Activated CD8-positive, alpha-beta memory T cell treated with anti-CD3 and anti-CD28 coated beads for 24 hours (primary cell): ENCODE measurements at regions not wholly inside any gene's neighbourhood (a gene's known extent, or its start where the extent isn't known, plus 50 kb on each side); places are given as distances from the start of the nearest gene placed in this dataset.

Experiments
- DNase-seq: peaks from one replicate; pipeline ENCODE4 v3.0.0-alpha.2; 2020

DNA sequence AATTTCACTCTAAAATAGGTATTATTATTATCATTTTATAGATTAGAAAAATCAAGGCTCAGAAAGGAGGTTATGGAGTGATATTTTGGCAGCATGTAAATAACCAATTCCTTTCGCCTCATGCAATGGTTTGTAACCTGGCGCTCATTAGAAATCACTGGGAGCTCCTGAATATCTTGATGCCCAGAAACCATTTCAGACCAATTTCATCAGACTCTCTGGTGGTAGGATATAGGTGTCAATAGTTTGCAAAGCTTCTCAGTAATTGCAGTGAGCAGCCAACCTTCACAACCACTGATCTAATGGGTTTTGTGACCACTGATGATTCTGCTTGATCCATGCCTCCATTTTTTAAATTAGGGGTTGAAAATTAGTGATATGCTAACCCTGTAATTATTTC lies 57.8 kb upstream of the ZC3H12C start:
- DNase-seq: no peak

DNA sequence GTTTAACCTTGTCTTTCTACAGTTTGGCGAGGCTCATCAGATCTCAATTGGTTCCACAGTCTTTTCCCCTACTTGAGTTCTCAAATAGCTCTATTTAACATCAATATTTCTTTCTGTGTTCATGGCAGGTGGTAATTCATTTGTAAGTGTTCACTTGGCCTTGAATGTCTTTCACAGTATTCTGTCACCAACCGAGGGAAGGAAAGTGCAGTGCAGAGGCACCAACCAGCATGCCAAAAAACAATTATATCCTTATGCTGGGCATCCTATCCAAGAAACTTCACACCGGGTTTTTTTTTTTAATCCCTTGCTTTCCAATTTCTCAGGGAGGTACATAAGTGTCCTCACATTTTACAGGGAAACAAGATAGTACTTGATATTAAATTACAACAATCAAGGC lies 55.0 kb upstream of the ZC3H12C start:
- DNase-seq: no peak
